ENCODE measurements at regions not wholly inside any gene's neighbourhood (a gene's known extent, or its start where the extent isn't known, plus 50 kb on each side); places are given as distances from the start of the nearest gene placed in this dataset.

DNA sequence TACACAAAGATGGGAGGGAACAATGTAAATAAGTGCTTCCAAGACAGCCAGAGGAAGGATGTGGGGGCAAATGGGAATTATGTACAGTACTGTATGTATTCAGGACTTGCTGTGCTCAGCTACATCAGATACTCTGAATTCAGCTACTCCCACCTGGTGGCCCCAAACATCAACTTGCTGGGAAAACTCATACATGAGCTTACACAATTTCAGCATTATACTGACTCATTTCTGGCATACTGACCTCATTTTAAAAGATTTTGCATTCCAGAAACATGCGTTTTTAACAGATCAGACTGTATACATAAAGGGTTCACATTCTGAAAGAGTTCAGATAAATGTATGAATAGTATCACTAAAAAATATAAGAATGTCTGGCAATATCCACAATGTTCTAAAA, 59.7 kb downstream of the GPX5 start:
- POLR2A ChIA-PET (ENCODE audit: low non-redundant PET) = no interaction called here
- no peak overlapping the region for H3K27ac ChIP-seq
- no peak for TF ChIP-seq CTCF (conservative IDR thresholded peaks at IDR 0.05; ENCODE audit: low read depth)
- CTCF ChIA-PET = interaction anchor here (0.7 to 1.6 kb wide), 3 partner anchors 43 to 202 kb away, joined by 3 to 4 read pairs (median 4); no protein-coding TSS in a partner anchor
- peak; percentile 63 for DNase-seq (ENCODE audit: low spot score)

- POLR2A ChIA-PET (ENCODE audit: low non-redundant PET) = no interaction called here
- H3K27ac ChIP-seq = no peak overlapping the region
- DNase-seq (ENCODE audit: low spot score) = peak; percentile 46
- CTCF ChIA-PET = interaction anchor here (1.6 kb wide), 1 partner anchor 203 kb away, joined by 4 read pairs; no protein-coding TSS in a partner anchor
- TF ChIP-seq CTCF (conservative IDR thresholded peaks at IDR 0.05; ENCODE audit: low read depth) = no peak
Observed at GRCh38 chr6:28586324-28586723, 60.6 kb downstream of the GPX5 start.

DNA sequence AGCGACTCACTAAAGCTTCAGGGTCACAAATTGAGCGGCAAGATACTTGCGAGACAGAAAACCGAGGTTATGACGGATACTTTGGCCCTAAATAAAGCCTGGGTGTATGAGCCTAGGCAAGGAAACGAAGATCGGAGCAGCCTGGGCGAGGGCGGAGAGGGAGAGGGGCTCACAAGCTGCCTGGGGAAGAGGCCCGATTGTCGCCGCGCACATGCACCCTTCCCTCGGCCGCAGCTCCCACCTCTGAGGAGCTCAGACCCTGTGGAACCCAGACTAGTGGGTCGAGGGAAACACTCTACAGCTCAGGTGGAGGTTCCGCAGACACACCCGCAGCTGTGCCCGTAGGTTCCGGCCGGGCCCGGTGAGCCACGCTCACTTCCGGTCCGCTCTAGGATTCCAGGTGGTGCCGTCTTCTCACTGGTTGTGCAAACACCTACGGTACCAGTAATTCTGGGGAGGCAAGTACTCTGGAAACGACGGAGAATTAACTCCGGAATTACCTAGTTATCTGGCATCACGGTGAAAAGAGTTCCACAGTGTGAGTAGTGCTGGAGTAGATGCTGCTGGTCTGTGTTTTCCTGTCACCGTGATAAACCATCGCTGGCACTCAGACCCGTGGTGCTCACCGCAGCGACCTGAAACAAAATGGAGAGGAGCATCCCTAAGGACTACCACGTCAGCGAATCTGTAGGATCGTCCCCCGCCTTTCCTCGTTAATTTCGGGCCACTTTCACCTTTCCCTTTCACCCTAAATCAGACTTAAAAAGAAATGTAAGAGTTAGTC, 61.5 kb downstream of the GPX5 start:
- DNase-seq (ENCODE audit: low spot score) = peak; percentile 88
- CTCF ChIA-PET = no interaction called here
- peak overlapping the region; percentile 70 for H3K27ac ChIP-seq
- POLR2A ChIA-PET (ENCODE audit: low non-redundant PET) = no interaction called here
- no peak for TF ChIP-seq CTCF (conservative IDR thresholded peaks at IDR 0.05; ENCODE audit: low read depth)

DNA sequence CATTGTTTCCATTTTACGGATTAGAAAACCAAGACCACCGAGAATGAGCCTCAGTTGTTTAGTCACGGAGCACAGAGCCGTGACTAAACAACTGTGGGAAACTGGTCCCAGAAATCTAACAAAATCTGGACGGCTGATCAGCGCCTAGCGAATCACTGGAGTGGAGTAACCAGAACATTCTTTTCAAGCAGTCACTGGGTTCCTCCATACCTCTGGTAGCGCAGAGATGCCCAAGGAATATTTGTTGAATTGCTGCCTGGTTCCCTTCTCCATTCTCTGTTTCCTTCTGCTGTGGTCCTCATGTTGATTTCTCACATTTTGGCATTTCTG, 62.0 kb downstream of the GPX5 start:
- ChIA-PET POLR2A (ENCODE audit: low non-redundant PET) (no interaction called here), CTCF (no interaction called here)
- no peak for DNase-seq (ENCODE audit: low spot score)
- no peak for TF ChIP-seq CTCF (conservative IDR thresholded peaks at IDR 0.05; ENCODE audit: low read depth)
- H3K27ac ChIP-seq = no peak overlapping the region

DNA sequence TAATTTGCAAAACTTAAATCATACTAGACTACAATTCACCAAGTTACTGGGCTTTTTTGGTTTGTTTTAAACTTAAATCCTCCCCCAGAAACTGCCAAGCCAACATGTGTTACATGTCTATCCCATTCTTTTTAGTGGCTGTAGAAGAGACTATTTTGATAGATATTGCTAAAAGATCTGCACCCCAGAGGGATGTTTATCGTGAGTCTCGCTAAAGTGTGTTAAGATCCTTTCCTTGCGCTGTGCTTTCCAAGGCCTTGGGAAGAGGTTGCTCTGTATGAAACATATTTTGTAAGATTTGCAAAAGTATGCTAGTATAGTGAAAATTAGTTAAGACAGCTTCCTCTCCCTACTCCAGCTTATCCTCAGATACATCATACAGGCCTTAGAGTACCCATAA, 63.0 kb downstream of the GPX5 start:
- CTCF ChIA-PET = no interaction called here
- H3K27ac ChIP-seq = no peak overlapping the region
- no peak for DNase-seq (ENCODE audit: low spot score)
- TF ChIP-seq CTCF (conservative IDR thresholded peaks at IDR 0.05; ENCODE audit: low read depth) = no peak
- POLR2A ChIA-PET (ENCODE audit: low non-redundant PET) = no interaction called here

- H3K27ac ChIP-seq = no peak overlapping the region
- ChIA-PET CTCF (interaction anchor here (0.9 kb wide), 1 partner anchor 17 kb away, joined by 3 read pairs; no protein-coding TSS in a partner anchor), POLR2A (ENCODE audit: low non-redundant PET) (no interaction called here)
- TF ChIP-seq CTCF (conservative IDR thresholded peaks at IDR 0.05; ENCODE audit: low read depth) = no peak
- DNase-seq (ENCODE audit: low spot score) = peak; percentile 61
Observed at GRCh38 chr6:28589234-28589956, 63.7 kb downstream of the GPX5 start.

All from RWPE1 (cell line).